DMS153 treated with DMSO at 0.1 percent for 48 hours (cell line): ENCODE measurements at regions not wholly inside any gene's neighbourhood (a gene's known extent, or its start where the extent isn't known, plus 50 kb on each side); places are given as distances from the start of the nearest gene placed in this dataset.

Experiments
- DNase-seq: peaks from one replicate; lab custom pipeline; 2025; ENCODE audit not compliant: unreplicated experiment; lab: John Stamatoyannopoulos, UW

DNA sequence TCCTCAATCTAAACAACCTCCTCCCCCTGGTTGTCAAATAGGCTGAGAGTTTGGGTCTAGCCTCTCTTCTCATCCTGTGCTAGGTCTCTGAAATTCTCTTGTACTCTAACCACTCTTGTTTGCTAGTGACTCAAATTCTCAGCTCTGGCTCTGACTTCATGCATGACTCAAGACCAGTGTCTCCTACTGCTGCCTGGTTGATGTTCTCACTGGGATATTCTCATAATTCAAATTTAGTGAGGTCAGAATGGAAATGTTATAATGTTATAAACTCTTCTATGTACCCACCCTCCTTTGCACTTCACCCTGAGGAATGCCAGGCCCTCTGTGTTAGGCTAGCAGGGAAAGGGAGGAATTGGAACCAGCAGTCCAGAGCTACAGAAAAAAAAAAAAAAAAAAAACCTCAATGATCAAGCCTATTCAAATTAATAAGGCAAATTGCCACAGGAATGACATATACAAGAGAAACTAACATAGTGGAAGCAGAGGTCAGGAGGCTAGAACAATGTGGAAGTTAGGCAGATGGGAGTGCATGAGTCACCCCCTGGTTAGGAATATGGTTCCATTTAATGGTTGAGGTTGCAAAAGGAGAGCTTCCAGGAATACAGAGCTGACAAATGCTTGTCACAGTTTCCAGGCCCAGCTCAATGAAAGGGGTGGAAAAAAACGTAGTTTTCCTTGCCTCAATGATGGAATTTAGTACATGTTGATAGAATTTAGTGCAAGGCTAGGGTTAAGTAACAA, 459.5 kb downstream of the RMST start:
- no peak for DNase-seq

DNA sequence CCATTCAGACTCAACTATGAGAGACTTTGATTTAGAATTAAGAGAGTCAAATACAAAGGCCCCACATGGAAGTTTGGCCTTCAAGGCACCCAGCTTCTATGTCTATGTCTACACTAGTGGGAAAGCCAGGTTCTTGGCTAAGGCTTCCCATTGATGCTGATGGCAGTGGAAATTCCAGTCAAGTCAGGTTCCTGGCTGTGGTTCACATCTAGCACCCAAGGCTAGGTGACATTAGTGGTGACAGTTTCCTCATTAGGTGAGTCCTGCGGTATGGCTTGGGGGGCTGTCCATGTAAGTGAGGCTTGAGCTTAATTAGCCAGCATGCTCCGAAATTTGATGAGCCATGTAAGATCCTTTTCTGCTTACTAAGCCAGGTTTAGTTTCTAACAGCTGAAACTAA, 460.9 kb downstream of the RMST start:
- DNase-seq: no peak

- DNase-seq: no peak
Measured at GRCh38 chr12:97924122-97924521, 461.5 kb downstream of the RMST start.

GRCh38 chr12:97927977-97928376, 465.4 kb downstream of the RMST start:
- DNase-seq: no peak

DNA sequence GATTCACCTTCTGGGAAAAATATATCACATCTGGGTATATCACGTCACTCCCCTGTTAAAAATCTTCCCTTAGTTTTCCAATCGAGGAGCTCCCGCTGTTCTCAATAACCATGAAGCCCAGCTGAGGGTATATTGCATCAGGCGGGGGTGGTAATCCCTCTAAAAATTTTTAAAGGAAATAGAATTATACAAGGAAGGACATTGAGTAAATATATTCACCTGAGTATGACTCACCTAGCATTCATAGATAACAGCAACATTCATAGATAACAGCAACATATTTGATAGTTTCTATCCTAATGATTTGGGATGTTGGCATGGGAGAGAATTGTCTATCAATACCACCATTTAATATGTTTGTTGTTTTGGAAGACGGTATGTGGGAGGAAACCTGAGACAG, 473.6 kb downstream of the RMST start:
- DNase-seq: no peak

DNA sequence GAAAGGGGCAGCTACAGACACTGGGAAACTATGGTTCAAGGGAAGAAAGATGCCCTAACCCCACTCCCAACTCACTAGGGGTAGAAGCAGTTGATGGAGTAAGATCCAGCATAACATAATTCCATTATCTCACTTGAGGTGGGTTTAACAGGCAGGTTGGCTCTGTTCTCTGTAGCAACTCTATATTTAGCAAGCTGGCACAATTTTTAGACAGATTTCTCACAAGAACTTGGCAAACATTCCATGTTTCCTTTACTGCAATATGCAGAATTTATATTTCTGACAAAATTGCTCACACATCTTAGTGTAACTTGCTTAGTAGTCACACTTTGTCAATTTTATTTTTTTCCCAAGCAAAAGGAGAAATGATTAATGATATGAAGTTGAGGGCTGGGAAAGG, 475.4 kb downstream of the RMST start:
- DNase-seq: no peak

DNA sequence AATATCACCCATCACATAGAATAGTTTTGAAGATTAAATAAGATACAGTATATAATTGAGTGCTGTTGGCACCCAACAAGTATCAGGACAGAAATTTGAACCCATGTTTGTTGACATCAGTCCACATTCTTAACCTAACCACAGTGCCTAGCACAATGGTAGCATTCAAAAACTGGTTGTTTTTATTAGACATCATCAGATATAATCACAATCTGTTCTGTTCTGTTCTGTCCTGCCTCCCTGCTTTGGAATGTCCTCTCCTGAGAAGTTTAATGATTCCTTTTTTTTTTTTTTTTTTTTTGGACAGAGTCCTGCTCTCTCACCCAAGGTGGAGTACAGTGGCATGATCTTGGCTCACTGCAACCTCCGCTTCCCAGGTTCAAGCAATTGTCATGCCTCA, 476.6 kb downstream of the RMST start:
- DNase-seq: no peak

GRCh38 chr12:97940105-97940504, 477.5 kb downstream of the RMST start:
- DNase-seq: no peak

DNA sequence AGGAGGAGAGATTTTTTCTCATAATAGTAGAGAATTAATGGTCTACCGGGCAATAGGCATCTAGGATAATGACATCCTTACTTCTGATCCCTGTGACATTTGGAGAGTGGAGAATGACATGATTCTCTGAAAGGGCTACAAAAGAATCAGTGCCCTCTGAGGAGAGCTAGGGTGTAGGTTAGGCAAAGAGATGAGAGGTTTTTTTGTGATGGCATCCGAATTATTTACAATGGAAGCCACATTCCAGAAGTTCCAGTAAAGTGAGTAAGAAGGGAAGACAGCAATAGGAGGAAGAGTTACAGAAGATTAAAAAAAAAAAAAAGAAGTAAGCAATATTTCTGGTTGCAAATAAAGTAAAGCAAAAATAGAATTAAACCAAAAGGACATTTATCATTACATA, 478.0 kb downstream of the RMST start:
- DNase-seq: no peak

GRCh38 chr12:97941686-97942354, 479.2 kb downstream of the RMST start:
- DNase-seq: no peak

- no peak for DNase-seq
Measured at GRCh38 chr12:97943359-97943758, 480.8 kb downstream of the RMST start.

GRCh38 chr12:97944576-97944975, 482.0 kb downstream of the RMST start:
- DNase-seq: no peak

DNA sequence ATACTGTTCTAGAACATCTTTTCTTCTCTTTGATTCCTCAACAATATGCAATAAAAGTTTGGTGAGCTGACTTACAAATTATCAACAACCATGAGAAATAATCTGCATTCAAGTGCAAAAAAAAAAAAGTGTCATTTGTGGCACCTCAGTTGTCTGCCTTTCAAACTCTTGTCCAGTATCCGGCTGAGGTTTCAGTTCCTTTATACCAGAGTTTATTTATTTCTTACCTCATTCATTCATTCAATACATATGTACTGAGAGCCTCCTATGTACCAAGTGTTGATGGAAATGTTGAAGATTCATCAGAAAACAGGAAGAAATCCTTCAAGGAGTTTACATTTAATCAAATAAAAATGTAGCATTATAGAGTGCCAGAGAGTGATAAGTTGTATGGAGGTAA, 484.1 kb downstream of the RMST start:
- DNase-seq: no peak

DNA sequence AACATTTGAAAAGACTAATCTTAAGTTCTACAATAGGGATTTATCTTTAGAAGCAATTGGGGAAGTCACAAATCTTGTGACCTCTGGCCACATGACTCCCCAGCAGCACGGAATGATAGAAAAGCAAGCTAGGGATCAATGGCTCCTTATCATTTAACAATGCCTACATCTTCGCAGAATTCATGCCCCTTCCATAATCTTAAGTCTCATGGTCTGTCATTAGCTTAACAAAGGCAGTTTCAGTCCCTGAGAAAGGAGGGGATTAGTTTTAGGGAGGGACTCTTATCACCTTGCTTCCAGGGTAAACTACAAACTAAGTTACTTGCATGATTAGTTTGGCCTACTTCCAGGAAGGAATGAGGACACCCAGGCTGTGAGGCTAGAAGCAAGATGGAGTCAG, 486.0 kb downstream of the RMST start:
- no peak for DNase-seq

DNA sequence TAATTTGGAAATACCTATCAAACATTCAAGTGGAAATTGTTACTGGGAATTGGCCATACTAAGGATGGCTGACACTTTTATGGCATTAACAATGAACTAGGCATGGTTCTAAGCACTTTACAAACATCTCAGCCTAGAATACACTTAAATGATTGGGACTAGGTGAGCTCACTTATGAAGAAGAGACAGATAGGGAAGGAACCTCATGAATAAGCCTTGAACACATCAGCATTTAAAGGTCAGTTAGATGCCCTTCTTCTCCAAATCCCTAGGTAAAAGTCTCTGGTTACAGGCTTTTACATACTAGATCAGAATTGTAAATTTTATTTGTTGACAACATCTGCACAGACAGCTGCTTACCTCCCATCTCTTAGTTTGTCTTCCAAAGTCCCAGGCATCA, 488.6 kb downstream of the RMST start:
- no peak for DNase-seq

- DNase-seq: no peak
Measured at GRCh38 chr12:97951717-97952116, 489.1 kb downstream of the RMST start.

DNA sequence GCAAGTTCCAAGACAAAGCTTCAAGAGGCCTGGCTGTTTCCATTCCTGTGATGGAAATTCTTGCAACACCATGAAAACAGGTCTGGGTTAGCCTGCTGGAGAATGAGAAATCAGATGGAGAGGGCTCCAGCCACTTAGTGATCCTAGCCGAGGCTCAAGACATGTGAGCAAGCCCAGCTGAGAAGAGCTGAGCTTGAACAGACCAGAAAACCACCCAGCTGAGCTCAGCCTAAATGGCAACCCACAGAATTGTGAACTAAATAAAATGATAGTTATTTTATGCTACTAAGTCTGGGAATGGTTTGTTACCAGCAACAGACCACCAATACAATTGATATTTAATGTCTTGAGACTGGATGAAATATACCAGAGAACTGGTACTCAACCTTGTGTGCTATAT, 494.5 kb downstream of the RMST start:
- DNase-seq: no peak

- no peak for DNase-seq
Measured at GRCh38 chr12:97960225-97960624, 497.6 kb downstream of the RMST start.

GRCh38 chr12:97960741-97961608, 498.4 kb downstream of the RMST start:
- DNase-seq: no peak

DNA sequence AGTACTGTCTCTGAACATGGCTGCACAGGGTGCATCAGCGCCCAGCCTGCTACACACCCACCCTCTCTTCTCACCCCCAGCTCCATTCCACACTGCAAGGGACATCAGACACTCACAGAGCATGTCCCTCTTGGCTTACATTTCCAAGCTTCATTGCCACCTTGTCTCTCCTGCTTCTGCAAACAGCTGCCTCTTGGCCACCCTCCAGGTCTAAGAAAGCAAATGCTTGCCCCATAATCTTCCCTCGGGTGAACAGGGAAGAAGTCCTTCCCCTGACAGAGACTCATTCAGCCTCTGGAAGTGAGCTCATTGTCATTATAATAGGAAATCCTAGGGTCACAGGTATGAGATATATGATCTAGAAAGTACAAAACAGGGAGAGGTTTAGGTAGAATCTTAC, 505.2 kb downstream of the RMST start:
- no peak for DNase-seq

GRCh38 chr12:97968641-97969197, 506.1 kb downstream of the RMST start:
- DNase-seq: no peak
